K562 (cell line): ENCODE measurements at regions not wholly inside any gene's neighbourhood (a gene's known extent, or its start where the extent isn't known, plus 50 kb on each side); places are given as distances from the start of the nearest gene placed in this dataset.

Experiments
- ATAC-seq: fragments of 200-7000 bp; cut with Tn5 transposase; 3 replicates; pipeline ENCODE4 v1.9.1; 2020; ENCODE audit warnings: moderate library complexity
- BruUV-seq: library from RNA; stranded (reverse); fragments of 400-500 nt; replicated peaks from 2 replicates; lab custom pipeline; 2021; lab: Mats Ljungman, UMichigan
- CTCF ChIA-PET: fragments of 300-600 bp; formaldehyde crosslinking; extraction: SDS; loops from one replicate; lab custom pipeline; 2021; ENCODE audit warnings: low intra/inter-chr PET ratio; lab: Yijun Ruan, JAX
- POLR2A ChIA-PET: fragments of 300-600, 350-650 bp; sonication (Branson Sonifier 250); formaldehyde crosslinking; extraction: SDS; loops from one replicate; lab custom pipeline; 2021; ENCODE audit warnings: antibody characterized with exemption, inconsistent platforms; lab: Yijun Ruan, JAX
- DNase-seq, 4 experiments: peaks; one replicate each; pipeline versions ENCODE4 v3.0.0 to v3.0.0-alpha.2; 2011 to 2018; ENCODE audit warnings: low spot score in 3 of 4, mixed read lengths in 3 of 4; ENCODE audit errors: extremely low read depth in 1 of 4
- FAIRE-seq: peaks from 2 replicates; lab custom pipeline; 2011; peaks lifted over from hg19 to GRCh38; lab: Jason Lieb, UNC
- H2AFZ ChIP-seq: 2 replicates; pipeline ENCODE4 v1.6.0; 2011; ENCODE audit warnings: low read depth, low read length, control low read depth, inconsistent platforms
- H3K27ac ChIP-seq: fragments of 200-600 bp; 3 replicates; pipeline ENCODE4 v1.8.0; 2011; ENCODE audit warnings: low read depth, mild to moderate bottlenecking, control low read depth, inconsistent platforms, low read length, moderate library complexity, mixed read lengths; ENCODE audit errors: extremely low read depth
- H3K27me3 ChIP-seq, 2 experiments: fragments of 300-600 bp in 1 of 2; 2 replicates in 1 of 2; 3 replicates in 1 of 2; pipeline versions ENCODE4 v1.6.0 to v1.8.0; 2011; ENCODE audit warnings: inconsistent platforms in 2 of 2, low read length in 2 of 2, mild to moderate bottlenecking in 1 of 2, mixed read lengths in 1 of 2, moderate library complexity in 1 of 2; ENCODE audit not compliant: control insufficient read depth in 2 of 2, insufficient read depth in 2 of 2
- H3K36me3 ChIP-seq: fragments of 300-600 bp; 3 replicates; pipeline ENCODE4 v1.8.0; 2011; ENCODE audit warnings: mild to moderate bottlenecking, low read length, inconsistent platforms; ENCODE audit not compliant: control insufficient read depth, insufficient read depth
- H3K4me1 ChIP-seq, 2 experiments: fragments of 200-600 bp in 1 of 2; replicated peaks in 1 of 2; 2 replicates in 1 of 2; 3 replicates in 1 of 2; pipeline versions ENCODE4 v1.5.1 to v1.8.0; 2011; ENCODE audit warnings: inconsistent platforms in 2 of 2, low read length in 2 of 2, mild to moderate bottlenecking in 1 of 2, mixed read lengths in 1 of 2, moderate library complexity in 1 of 2; ENCODE audit not compliant: control insufficient read depth in 2 of 2, insufficient read depth in 2 of 2
- H3K4me2 ChIP-seq: 2 replicates; pipeline ENCODE4 v1.6.1; 2011; ENCODE audit warnings: low read length, control low read depth, inconsistent platforms, mixed read lengths; ENCODE audit not compliant: insufficient read depth
- H3K4me3 ChIP-seq: fragments of 200-600 bp; sonication (generic), shearing (Covaris generic); 2 replicates; pipeline ENCODE4 v1.5.1; 2016; ENCODE audit warnings: control low read depth, inconsistent platforms
- H3K79me2 ChIP-seq: fragments of 200-600 bp; 3 replicates; pipeline ENCODE4 v1.8.0; 2011; ENCODE audit warnings: low read length, inconsistent platforms; ENCODE audit not compliant: control insufficient read depth, insufficient read depth
- H3K9ac ChIP-seq, 2 experiments: 2 replicates each; pipeline versions ENCODE4 v1.6.0 to v1.6.1; 2011; ENCODE audit warnings: low read depth in 2 of 2, low read length in 2 of 2, control low read depth in 1 of 2, inconsistent platforms in 1 of 2, mild to moderate bottlenecking in 1 of 2, mixed read lengths in 1 of 2; ENCODE audit not compliant: insufficient read depth in 1 of 2
- H3K9me1 ChIP-seq: one replicate; pipeline ENCODE4 v1.6.0; 2011; ENCODE audit warnings: inconsistent platforms, mild to moderate bottlenecking, low read length, moderate library complexity; ENCODE audit not compliant: control insufficient read depth, insufficient read depth
- H3K9me3 ChIP-seq: replicated peaks from 2 replicates; pipeline ENCODE4 v1.5.1; 2011; ENCODE audit warnings: low read depth, low read length, inconsistent platforms; ENCODE audit not compliant: control insufficient read depth, insufficient read depth
- H4K20me1 ChIP-seq: replicated peaks from 2 replicates; pipeline ENCODE4 v1.6.1; 2011; ENCODE audit warnings: low read length, inconsistent platforms, mixed read lengths; ENCODE audit not compliant: control insufficient read depth, insufficient read depth
- ASH1L ChIP-seq: fragments of 450-650 bp; IDR thresholded peaks from 2 replicates; pipeline ENCODE4 v1.6.1; 2018; ENCODE audit warnings: borderline replicate concordance, mild to moderate bottlenecking, low read depth; ENCODE audit not compliant: partially characterized antibody
- CBFA2T2 ChIP-seq: fragments of 450-650 bp; conservative IDR thresholded peaks from 2 replicates; pipeline ENCODE4 v1.6.1; 2017; ENCODE audit warnings: mild to moderate bottlenecking
- CBX3 ChIP-seq, 2 experiments: IDR thresholded peaks; 1 replicate in 1 of 2; 2 replicates in 1 of 2; pipeline ENCODE4 v1.6.1; 2012; ENCODE audit warnings: inconsistent platforms in 2 of 2, low read length in 2 of 2, borderline replicate concordance in 1 of 2, control low read depth in 1 of 2
- NBN ChIP-seq: fragments of 450-650 bp; IDR thresholded peaks from 2 replicates; pipeline ENCODE4 v1.6.1; 2016; ENCODE audit warnings: low read depth, mild to moderate bottlenecking
- NCOA1 ChIP-seq: fragments of 450-650 bp; IDR thresholded peaks from 2 replicates; pipeline ENCODE4 v1.6.1; 2016; ENCODE audit warnings: low read depth
- POLR2B ChIP-seq: fragments of 450-650 bp; IDR thresholded peaks from 2 replicates; pipeline ENCODE4 v1.6.1; 2018; ENCODE audit warnings: low read depth; ENCODE audit not compliant: partially characterized antibody
- PYGO2 ChIP-seq: fragments of 450-650 bp; IDR thresholded peaks from 2 replicates; pipeline ENCODE4 v1.6.1; 2016; ENCODE audit warnings: mild to moderate bottlenecking, missing genetic modification characterization, moderate library complexity, missing compliant biosample characterization
- RBM22 ChIP-seq: fragments of 200-400 bp; formaldehyde crosslinking; IDR thresholded peaks from 2 replicates; pipeline ENCODE4 v1.6.1; 2018; ENCODE audit warnings: low read length, low read depth; ENCODE audit not compliant: poor library complexity, severe bottlenecking
- SLC30A9 ChIP-seq: fragments of 250-450 bp; sonication (Bioruptor Pico); IDR thresholded peaks from 2 replicates; pipeline ENCODE4 v1.8.0; 2022; ENCODE audit warnings: mild to moderate bottlenecking, moderate library complexity
- SMARCB1 ChIP-seq: IDR thresholded peaks from 2 replicates; pipeline ENCODE4 v1.6.1; 2011; ENCODE audit warnings: improper control_type of control experiment, low read depth; ENCODE audit not compliant: insufficient read length
- SRSF7 ChIP-seq: fragments of 200-400 bp; formaldehyde crosslinking; optimal IDR thresholded peaks from 2 replicates; pipeline ENCODE3; 2017; ENCODE audit warnings: mild to moderate bottlenecking, low read depth, low read length
- UBTF ChIP-seq, 2 experiments: IDR thresholded peaks; 2 replicates each; pipeline ENCODE4 v1.6.1; 2012; ENCODE audit warnings: improper control_type of control experiment in 2 of 2, low read depth in 2 of 2, low read length in 2 of 2, borderline replicate concordance in 1 of 2
- XRCC5 ChIP-seq: fragments of 200-400 bp; formaldehyde crosslinking; IDR thresholded peaks from 2 replicates; pipeline ENCODE4 v1.6.1; 2017; ENCODE audit warnings: low read depth, mild to moderate bottlenecking, low read length
- ZNF511 ChIP-seq: sonication (generic); formaldehyde crosslinking; IDR thresholded peaks from 2 replicates; pipeline ENCODE4 v1.8.0; 2022; ENCODE audit warnings: mild to moderate bottlenecking, missing genetic modification reagents
- ZNF717 ChIP-seq: fragments of 250-450 bp; sonication (Bioruptor Pico); IDR thresholded peaks from 2 replicates; pipeline ENCODE4 v1.5.0; 2021
- ZNF77 ChIP-seq: fragments of 250-450 bp; sonication (Bioruptor Pico); IDR thresholded peaks from 2 replicates; pipeline ENCODE4 v1.5.0; 2020
- WGBS: fragments of 100-300 bp; shearing (Covaris generic); methylation state at CpG from one replicate; pipeline ENCODE4 v1.1.6; 2016; ENCODE audit warnings: low coverage, mixed read lengths; ENCODE audit not compliant: insufficient coverage; ENCODE audit errors: missing lambda C conversion rate; 5-methylcytosine and 5-hydroxymethylcytosine counted together
- in situ Hi-C: fragments of 300-500 bp; cut with MboI; formaldehyde crosslinking; loops from 4 replicates; pipeline ENCODE4 v1.15.0; 2018; ENCODE audit warnings: inconsistent platforms, mixed read lengths
- intact Hi-C: fragments of 100-400 bp; cut with micrococcal nuclease; formaldehyde crosslinking; loops from 2 replicates; pipeline ENCODE4 v1.14.2; 2022
- TF ChIP-seq, protein P1 (sequence below): fragments of 450-650 bp; IDR thresholded peaks from 2 replicates; pipeline ENCODE4 v1.6.1; 2016; ENCODE audit warnings: antibody characterized with exemption
- TF ChIP-seq, protein P2 (sequence below): fragments of 150-350 bp; IDR thresholded peaks from 2 replicates; pipeline ENCODE4 v1.6.1; 2014; ENCODE audit warnings: low read depth, mild to moderate bottlenecking, low read length, borderline replicate concordance

GRCh38 chr3:30475809-30476178, 130.6 kb upstream of the TGFBR2 start:
- TF ChIP-seq, protein P1, sequence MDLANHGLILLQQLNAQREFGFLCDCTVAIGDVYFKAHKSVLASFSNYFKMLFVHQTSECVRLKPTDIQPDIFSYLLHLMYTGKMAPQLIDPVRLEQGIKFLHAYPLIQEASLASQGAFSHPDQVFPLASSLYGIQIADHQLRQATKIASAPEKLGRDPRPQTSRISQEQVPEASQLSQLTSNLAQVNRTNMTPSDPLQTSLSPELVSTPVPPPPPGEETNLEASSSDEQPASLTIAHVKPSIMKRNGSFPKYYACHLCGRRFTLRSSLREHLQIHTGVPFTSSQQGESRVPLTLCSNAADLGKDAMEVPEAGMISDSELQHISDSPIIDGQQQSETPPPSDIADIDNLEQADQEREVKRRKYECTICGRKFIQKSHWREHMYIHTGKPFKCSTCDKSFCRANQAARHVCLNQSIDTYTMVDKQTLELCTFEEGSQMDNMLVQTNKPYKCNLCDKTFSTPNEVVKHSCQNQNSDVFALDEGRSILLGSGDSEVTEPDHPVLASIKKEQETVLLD = no peak
- TF ChIP-seq NCOA1 = no peak
- TF ChIP-seq ZNF511 (CRISPR knock-in tag) = no peak
- no peak for TF ChIP-seq ZNF77
- TF ChIP-seq, protein P2, sequence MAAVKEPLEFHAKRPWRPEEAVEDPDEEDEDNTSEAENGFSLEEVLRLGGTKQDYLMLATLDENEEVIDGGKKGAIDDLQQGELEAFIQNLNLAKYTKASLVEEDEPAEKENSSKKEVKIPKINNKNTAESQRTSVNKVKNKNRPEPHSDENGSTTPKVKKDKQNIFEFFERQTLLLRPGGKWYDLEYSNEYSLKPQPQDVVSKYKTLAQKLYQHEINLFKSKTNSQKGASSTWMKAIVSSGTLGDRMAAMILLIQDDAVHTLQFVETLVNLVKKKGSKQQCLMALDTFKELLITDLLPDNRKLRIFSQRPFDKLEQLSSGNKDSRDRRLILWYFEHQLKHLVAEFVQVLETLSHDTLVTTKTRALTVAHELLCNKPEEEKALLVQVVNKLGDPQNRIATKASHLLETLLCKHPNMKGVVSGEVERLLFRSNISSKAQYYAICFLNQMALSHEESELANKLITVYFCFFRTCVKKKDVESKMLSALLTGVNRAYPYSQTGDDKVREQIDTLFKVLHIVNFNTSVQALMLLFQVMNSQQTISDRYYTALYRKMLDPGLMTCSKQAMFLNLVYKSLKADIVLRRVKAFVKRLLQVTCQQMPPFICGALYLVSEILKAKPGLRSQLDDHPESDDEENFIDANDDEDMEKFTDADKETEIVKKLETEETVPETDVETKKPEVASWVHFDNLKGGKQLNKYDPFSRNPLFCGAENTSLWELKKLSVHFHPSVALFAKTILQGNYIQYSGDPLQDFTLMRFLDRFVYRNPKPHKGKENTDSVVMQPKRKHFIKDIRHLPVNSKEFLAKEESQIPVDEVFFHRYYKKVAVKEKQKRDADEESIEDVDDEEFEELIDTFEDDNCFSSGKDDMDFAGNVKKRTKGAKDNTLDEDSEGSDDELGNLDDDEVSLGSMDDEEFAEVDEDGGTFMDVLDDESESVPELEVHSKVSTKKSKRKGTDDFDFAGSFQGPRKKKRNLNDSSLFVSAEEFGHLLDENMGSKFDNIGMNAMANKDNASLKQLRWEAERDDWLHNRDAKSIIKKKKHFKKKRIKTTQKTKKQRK = no peak
- TF ChIP-seq ZNF717 (CRISPR knock-in tag) = no peak
- no peak for TF ChIP-seq PYGO2 (tag)
- TF ChIP-seq NBN = no peak
- TF ChIP-seq RBM22 = no peak
- TF ChIP-seq SRSF7 = no peak
- TF ChIP-seq CBX3 (IDR thresholded peaks at IDR 0.05; ENCODE audit: borderline replicate concordance in 1 of 2, low read length in 2 of 2) = no peak
- TF ChIP-seq SMARCB1 = no peak
- TF ChIP-seq SLC30A9 (CRISPR knock-in tag) = no peak
- no peak for TF ChIP-seq CBFA2T2
- TF ChIP-seq XRCC5 = no peak
- no peak for TF ChIP-seq ASH1L
- no peak for TF ChIP-seq UBTF (IDR thresholded peaks at IDR 0.05; ENCODE audit: borderline replicate concordance in 1 of 2, low read depth in 2 of 2, low read length in 2 of 2)
- no peak for TF ChIP-seq POLR2B
- no peak overlapping the region for H3K27ac ChIP-seq
- H3K4me3 ChIP-seq = no peak overlapping the region
- H2AFZ ChIP-seq = no peak overlapping the region
- no peaks in the 10 kb centered on the region for H3K9me3 ChIP-seq
- H3K27me3 ChIP-seq = no peaks in the 10 kb centered on the region
- H3K36me3 ChIP-seq = no peaks in the 10 kb centered on the region
- H3K9me1 ChIP-seq = no peaks in the 10 kb centered on the region
- WGBS = 0% methylated on average over 2 of the region's 2 CpGs
- ChIA-PET POLR2A (no interaction called here), CTCF (no interaction called here)
- no peaks in the 10 kb centered on the region for H3K79me2 ChIP-seq
- no TSS peak for BruUV-seq
- in situ Hi-C loops (no loop called here), intact Hi-C loops (no loop called here)
- ATAC-seq = no peak
- no peak overlapping the region for H3K4me2 ChIP-seq
- H4K20me1 ChIP-seq = no peaks in the 10 kb centered on the region
- no peaks in the 10 kb centered on the region for H3K4me1 ChIP-seq
- no peak for DNase-seq
- no peak overlapping the region for H3K9ac ChIP-seq
- no peak for FAIRE-seq
